ENCODE measurements at regions not wholly inside any gene's neighbourhood (a gene's known extent, or its start where the extent isn't known, plus 50 kb on each side); places are given as distances from the start of the nearest gene placed in this dataset.

DNA sequence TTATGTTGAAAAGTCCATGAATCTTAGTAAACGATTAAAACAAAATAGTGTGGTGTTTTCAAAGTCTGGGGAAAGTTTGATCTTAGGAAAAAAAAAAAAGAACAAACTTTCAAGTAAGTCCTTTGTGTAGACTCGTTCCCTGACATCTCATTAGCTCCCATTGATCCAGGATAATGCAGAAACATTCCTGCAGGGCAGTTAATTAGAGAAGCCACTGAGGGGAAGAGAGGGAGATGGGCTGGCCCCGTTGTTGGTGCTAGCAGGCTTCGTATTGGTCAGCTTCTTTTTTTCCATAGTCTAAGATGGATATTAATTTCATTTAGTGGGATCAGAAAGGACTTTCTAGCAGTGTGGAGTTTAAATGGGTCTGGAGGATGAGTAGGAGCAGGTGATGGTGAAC lies 340.2 kb downstream of the DRD1 start:
- TF ChIP-seq, protein P1, sequence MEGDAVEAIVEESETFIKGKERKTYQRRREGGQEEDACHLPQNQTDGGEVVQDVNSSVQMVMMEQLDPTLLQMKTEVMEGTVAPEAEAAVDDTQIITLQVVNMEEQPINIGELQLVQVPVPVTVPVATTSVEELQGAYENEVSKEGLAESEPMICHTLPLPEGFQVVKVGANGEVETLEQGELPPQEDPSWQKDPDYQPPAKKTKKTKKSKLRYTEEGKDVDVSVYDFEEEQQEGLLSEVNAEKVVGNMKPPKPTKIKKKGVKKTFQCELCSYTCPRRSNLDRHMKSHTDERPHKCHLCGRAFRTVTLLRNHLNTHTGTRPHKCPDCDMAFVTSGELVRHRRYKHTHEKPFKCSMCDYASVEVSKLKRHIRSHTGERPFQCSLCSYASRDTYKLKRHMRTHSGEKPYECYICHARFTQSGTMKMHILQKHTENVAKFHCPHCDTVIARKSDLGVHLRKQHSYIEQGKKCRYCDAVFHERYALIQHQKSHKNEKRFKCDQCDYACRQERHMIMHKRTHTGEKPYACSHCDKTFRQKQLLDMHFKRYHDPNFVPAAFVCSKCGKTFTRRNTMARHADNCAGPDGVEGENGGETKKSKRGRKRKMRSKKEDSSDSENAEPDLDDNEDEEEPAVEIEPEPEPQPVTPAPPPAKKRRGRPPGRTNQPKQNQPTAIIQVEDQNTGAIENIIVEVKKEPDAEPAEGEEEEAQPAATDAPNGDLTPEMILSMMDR (IDR thresholded peaks at IDR 0.05; ENCODE audit: low read depth, low read length) = no peak
- TF ChIP-seq, protein P2, sequence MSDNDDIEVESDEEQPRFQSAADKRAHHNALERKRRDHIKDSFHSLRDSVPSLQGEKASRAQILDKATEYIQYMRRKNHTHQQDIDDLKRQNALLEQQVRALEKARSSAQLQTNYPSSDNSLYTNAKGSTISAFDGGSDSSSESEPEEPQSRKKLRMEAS (IDR thresholded peaks at IDR 0.05; ENCODE audit: low read depth, low read length) = no peak
- TF ChIP-seq POLR2A (IDR thresholded peaks at IDR 0.05; ENCODE audit: extremely low read depth, insufficient read length) = no peak

All from NB4 (cell line).